Neural cell (in vitro differentiated cells): ENCODE measurements at regions not wholly inside any gene's neighbourhood (a gene's known extent, or its start where the extent isn't known, plus 50 kb on each side); places are given as distances from the start of the nearest gene placed in this dataset.

Experiments used
- H2AFZ ChIP-seq: fragments of 200-600, 300-800 bp; sonication (generic), shearing (Covaris generic); 2 replicates; pipeline ENCODE4 v1.6.0; 2014; ENCODE audit warnings: low read depth, mild to moderate bottlenecking, antibody characterized with exemption, low read length, moderate library complexity
- H3F3A ChIP-seq: fragments of 200-600 bp; shearing (Covaris generic); 2 replicates; pipeline ENCODE4 v1.6.1; 2016; ENCODE audit warnings: mild to moderate bottlenecking, moderate library complexity, mixed read lengths, antibody characterized with exemption, low read length; ENCODE audit not compliant: insufficient read depth, poor library complexity, severe bottlenecking
- H3K27ac ChIP-seq: fragments of 200-600, 300-800 bp; sonication (generic), shearing (Covaris generic); 2 replicates; pipeline ENCODE4 v1.5.1; 2014; ENCODE audit warnings: mild to moderate bottlenecking, low read length, moderate library complexity
- H3K27me3 ChIP-seq: fragments of 300-800, 200-600 bp; sonication (generic), shearing (Covaris generic); 2 replicates; pipeline ENCODE4 v1.6.0; 2014; ENCODE audit warnings: mild to moderate bottlenecking, low read depth, low read length, moderate library complexity; ENCODE audit not compliant: insufficient read depth
- H3K36me3 ChIP-seq: fragments of 300-800, 200-600 bp; sonication (generic), shearing (Covaris generic); 2 replicates; pipeline ENCODE4 v1.5.1; 2014; ENCODE audit warnings: mild to moderate bottlenecking, antibody characterized with exemption, low read length, moderate library complexity; ENCODE audit not compliant: insufficient read depth
- H3K4me2 ChIP-seq: fragments of 300-800, 200-600 bp; sonication (generic), shearing (Covaris generic); 2 replicates; pipeline ENCODE4 v1.6.0; 2014; ENCODE audit warnings: mild to moderate bottlenecking, low read length
- H3K4me3 ChIP-seq: fragments of 300-800, 200-600 bp; sonication (generic), shearing (Covaris generic); 2 replicates; pipeline ENCODE4 v1.5.1; 2014; ENCODE audit warnings: mild to moderate bottlenecking, low read length, moderate library complexity
- H3K79me2 ChIP-seq: fragments of 200-600 bp; shearing (Covaris generic); replicated peaks from 2 replicates; pipeline ENCODE4 v1.6.0; 2014; ENCODE audit warnings: mild to moderate bottlenecking, low read length, moderate library complexity; ENCODE audit not compliant: insufficient read depth
- H3K9ac ChIP-seq: fragments of 300-800, 200-600 bp; sonication (generic), shearing (Covaris generic); 2 replicates; pipeline ENCODE4 v1.6.1; 2016; ENCODE audit warnings: mild to moderate bottlenecking, low read length, mixed read lengths
- H3K9me2 ChIP-seq: fragments of 200-600 bp; shearing (Covaris generic); 2 replicates; pipeline ENCODE4 v1.6.1; 2016; ENCODE audit warnings: mild to moderate bottlenecking, low read length, mixed read lengths; ENCODE audit not compliant: insufficient read depth
- H3K9me3 ChIP-seq: fragments of 200-600, 300-800 bp; sonication (generic), shearing (Covaris generic); 2 replicates; pipeline ENCODE4 v1.6.1; 2016; ENCODE audit warnings: mild to moderate bottlenecking, mixed run types, low read length, moderate library complexity, mixed read lengths
- H4K20me1 ChIP-seq: fragments of 200-600 bp; shearing (Covaris generic); 2 replicates; pipeline ENCODE4 v1.6.1; 2016; ENCODE audit warnings: mild to moderate bottlenecking, mixed run types; ENCODE audit not compliant: insufficient read depth
- CTCF ChIP-seq: fragments of 450-650 bp; IDR thresholded peaks from 2 replicates; pipeline ENCODE4 v1.5.1; 2014; ENCODE audit warnings: antibody characterized with exemption, mild to moderate bottlenecking, moderate library complexity; ENCODE audit not compliant: poor library complexity, severe bottlenecking
- EP300 ChIP-seq: fragments of 450-650 bp; conservative IDR thresholded peaks from 2 replicates; pipeline ENCODE4 v1.6.1; 2014; ENCODE audit warnings: antibody characterized with exemption, mild to moderate bottlenecking, moderate library complexity; ENCODE audit not compliant: poor library complexity, severe bottlenecking
- EZH2 ChIP-seq: fragments of 200-600, 300-800 bp; shearing (Covaris generic), sonication (generic); IDR thresholded peaks from 2 replicates; pipeline ENCODE4 v1.6.1; 2014; ENCODE audit warnings: antibody characterized with exemption, low read length, borderline replicate concordance, mild to moderate bottlenecking; ENCODE audit not compliant: insufficient read depth, poor library complexity, severe bottlenecking
- MXI1 ChIP-seq: fragments of 450-650 bp; conservative IDR thresholded peaks from 2 replicates; pipeline ENCODE4 v1.6.1; 2014; ENCODE audit warnings: antibody characterized with exemption, mild to moderate bottlenecking; ENCODE audit not compliant: poor library complexity, severe bottlenecking
- POLR2AphosphoS5 ChIP-seq: IDR thresholded peaks from 2 replicates; pipeline ENCODE4 v1.6.1; 2012
- RAD21 ChIP-seq: fragments of 450-650 bp; conservative IDR thresholded peaks from 2 replicates; pipeline ENCODE4 v1.6.1; 2014; ENCODE audit warnings: antibody characterized with exemption, mild to moderate bottlenecking, moderate library complexity
- REST ChIP-seq: IDR thresholded peaks from 2 replicates; pipeline ENCODE4 v1.6.1; 2012; ENCODE audit warnings: borderline replicate concordance
- SMC3 ChIP-seq: fragments of 450-650 bp; conservative IDR thresholded peaks from 2 replicates; pipeline ENCODE4 v1.6.1; 2014; ENCODE audit warnings: antibody characterized with exemption, mild to moderate bottlenecking, moderate library complexity; ENCODE audit not compliant: poor library complexity
- TAF1 ChIP-seq: IDR thresholded peaks from 2 replicates; pipeline ENCODE4 v1.6.1; 2012; ENCODE audit warnings: low read depth

GRCh38 chr3:127112796-127113570, 79.9 kb upstream of the PRR23E start:
- no peak overlapping the region for H3K9ac ChIP-seq
- no peaks in the 10 kb centered on the region for H4K20me1 ChIP-seq
- H3K9me3 ChIP-seq = peaks cover 3% of the 10 kb centered on the region
- no peak overlapping the region for H3K4me2 ChIP-seq
- no peaks in the 10 kb centered on the region for H3K27me3 ChIP-seq
- no peaks in the 10 kb centered on the region for H3K9me2 ChIP-seq
- TF ChIP-seq RAD21 = no peak
- no peak for TF ChIP-seq SMC3
- no peak for TF ChIP-seq EZH2
- no peak for TF ChIP-seq EP300
- TF ChIP-seq REST = no peak
- TF ChIP-seq TAF1 = no peak
- TF ChIP-seq MXI1 = no peak
- TF ChIP-seq CTCF = no peak
- H2AFZ ChIP-seq = no peak overlapping the region
- H3K79me2 ChIP-seq = no peaks in the 10 kb centered on the region
- H3K4me3 ChIP-seq = no peak overlapping the region
- H3K36me3 ChIP-seq = no peaks in the 10 kb centered on the region
- H3K27ac ChIP-seq = no peak overlapping the region
- no peaks in the 10 kb centered on the region for H3F3A ChIP-seq

GRCh38 chr3:127113571-127113891, 79.4 kb upstream of the PRR23E start:
- H3K9ac ChIP-seq = no peak overlapping the region
- TF ChIP-seq MXI1 (no peak), POLR2AphosphoS5 (no peak), RAD21 (no peak), REST (no peak), TAF1 (no peak), EZH2 (no peak), CTCF (no peak), SMC3 (no peak), EP300 (no peak)

More at GRCh38 chr3:127113571-127113891, 79.4 kb upstream of the PRR23E start:
- no peak overlapping the region for H3K27ac ChIP-seq
- no peaks in the 10 kb centered on the region for H3K9me2 ChIP-seq
- H3K79me2 ChIP-seq = no peaks in the 10 kb centered on the region
- no peak overlapping the region for H2AFZ ChIP-seq
- H3F3A ChIP-seq = no peaks in the 10 kb centered on the region
- H3K27me3 ChIP-seq = no peaks in the 10 kb centered on the region
- H3K9me3 ChIP-seq = peaks cover 3% of the 10 kb centered on the region
- no peaks in the 10 kb centered on the region for H3K36me3 ChIP-seq
- no peak overlapping the region for H3K4me2 ChIP-seq
- no peaks in the 10 kb centered on the region for H4K20me1 ChIP-seq
- H3K4me3 ChIP-seq = no peak overlapping the region
